IMR-90 (cell line): ENCODE measurements at regions not wholly inside any gene's neighbourhood (a gene's known extent, or its start where the extent isn't known, plus 50 kb on each side); places are given as distances from the start of the nearest gene placed in this dataset.

ENCODE experiments used
- ATAC-seq: fragments of 200-7000 bp; cut with Tn5 transposase; 2 replicates; pipeline ENCODE4 v1.9.1; 2020; ENCODE audit warnings: low read depth, mild to moderate bottlenecking, moderate library complexity
- BruUV-seq: library from RNA; stranded (reverse); fragments of 400-500 nt; replicated peaks from 2 replicates; lab custom pipeline; 2021; lab: Mats Ljungman, UMichigan
- CTCF ChIA-PET: fragments of 300-600 bp; formaldehyde crosslinking; extraction: SDS; loops from one replicate; lab custom pipeline; 2021; ENCODE audit warnings: antibody characterized with exemption; lab: Yijun Ruan, JAX
- POLR2A ChIA-PET: fragments of 300-600 bp; sonication (Branson Sonifier 250); formaldehyde crosslinking; loops from one replicate; lab custom pipeline; 2022; ENCODE audit warnings: antibody characterized with exemption; ENCODE audit not compliant: unreplicated experiment; lab: Charles Lee
- DNase-seq: peaks from one replicate; pipeline ENCODE4 v3.0.0; 2013
- H2AFZ ChIP-seq: replicated peaks from 2 replicates; pipeline ENCODE3; 2013; ENCODE audit warnings: low read length, mild to moderate bottlenecking; ENCODE audit not compliant: poor library complexity
- H2AK5ac ChIP-seq: 2 replicates; pipeline ENCODE4 v1.6.1; 2013; ENCODE audit warnings: low read depth, low read length, inconsistent platforms
- H2AK9ac ChIP-seq: replicated peaks from 2 replicates; pipeline ENCODE3; 2013; ENCODE audit warnings: mild to moderate bottlenecking, low read depth, low read length, moderate library complexity; ENCODE audit not compliant: poor library complexity
- H2BK120ac ChIP-seq: 2 replicates; pipeline ENCODE4 v1.6.1; 2013; ENCODE audit warnings: low read depth, low read length, inconsistent platforms
- H2BK15ac ChIP-seq: 3 replicates; pipeline ENCODE4 v1.6.1; 2013; ENCODE audit warnings: low read depth, low read length, inconsistent platforms
- H2BK20ac ChIP-seq: 2 replicates; pipeline ENCODE4 v1.6.1; 2013; ENCODE audit warnings: low read depth, mild to moderate bottlenecking, inconsistent platforms, low read length, moderate library complexity
- H2BK5ac ChIP-seq: 2 replicates; pipeline ENCODE4 v1.6.1; 2013; ENCODE audit warnings: mild to moderate bottlenecking, low read depth, low read length, inconsistent platforms; ENCODE audit not compliant: poor library complexity, severe bottlenecking
- H3K14ac ChIP-seq: replicated peaks from 2 replicates; pipeline ENCODE4 v1.6.1; 2013; ENCODE audit warnings: low read depth, low read length, inconsistent platforms
- H3K18ac ChIP-seq: 2 replicates; pipeline ENCODE4 v1.6.1; 2013; ENCODE audit warnings: low read depth, low read length, control low read depth
- H3K23ac ChIP-seq: 2 replicates; pipeline ENCODE4 v1.6.1; 2013; ENCODE audit warnings: low read depth, low read length, inconsistent platforms
- H3K27ac ChIP-seq: 2 replicates; pipeline ENCODE4 v1.5.1; 2013; ENCODE audit warnings: mild to moderate bottlenecking, control low read depth, low read length; ENCODE audit not compliant: insufficient read depth
- H3K27me3 ChIP-seq: 2 replicates; pipeline ENCODE4 v1.6.1; 2013; ENCODE audit warnings: low read length; ENCODE audit not compliant: control insufficient read depth, insufficient read depth
- H3K36me3 ChIP-seq: 2 replicates; pipeline ENCODE4 v1.6.1; 2013; ENCODE audit warnings: low read length, mixed read lengths; ENCODE audit not compliant: control insufficient read depth, insufficient read depth
- H3K4ac ChIP-seq: 2 replicates; pipeline ENCODE4 v1.6.1; 2013; ENCODE audit warnings: low read depth, low read length, inconsistent platforms
- H3K4me1 ChIP-seq: 2 replicates; pipeline ENCODE4 v1.6.1; 2013; ENCODE audit warnings: low read length, mixed read lengths; ENCODE audit not compliant: control insufficient read depth, insufficient read depth
- H3K4me2 ChIP-seq: 2 replicates; pipeline ENCODE4 v1.6.1; 2013; ENCODE audit warnings: low read depth, mild to moderate bottlenecking, control low read depth, low read length, moderate library complexity
- H3K4me3 ChIP-seq: 2 replicates; pipeline ENCODE4 v1.5.1; 2013; ENCODE audit warnings: low read depth, mild to moderate bottlenecking, control low read depth, low read length, moderate library complexity; ENCODE audit not compliant: insufficient read depth
- H3K56ac ChIP-seq: 2 replicates; pipeline ENCODE4 v1.6.1; 2013; ENCODE audit warnings: low read length, inconsistent platforms; ENCODE audit not compliant: insufficient read depth; ENCODE audit errors: extremely low read depth
- H3K79me1 ChIP-seq, 2 experiments: 2 replicates each; pipeline ENCODE4 v1.6.1; 2013; ENCODE audit warnings: low read length in 2 of 2, inconsistent platforms in 1 of 2, low read depth in 1 of 2
- H3K9ac ChIP-seq: 2 replicates; pipeline ENCODE4 v1.6.1; 2013; ENCODE audit warnings: low read depth, low read length, control low read depth
- H3K9me1 ChIP-seq: 2 replicates; pipeline ENCODE4 v1.6.1; 2013; ENCODE audit warnings: low read length, inconsistent platforms; ENCODE audit not compliant: insufficient read depth
- H3K9me3 ChIP-seq: 2 replicates; pipeline ENCODE4 v1.6.1; 2013; ENCODE audit warnings: low read length; ENCODE audit not compliant: control insufficient read depth, insufficient read depth
- H4K20me1 ChIP-seq: 2 replicates; pipeline ENCODE4 v1.6.1; 2013; ENCODE audit warnings: low read length, inconsistent platforms; ENCODE audit not compliant: insufficient read depth
- H4K5ac ChIP-seq: 2 replicates; pipeline ENCODE4 v1.6.1; 2013; ENCODE audit warnings: mild to moderate bottlenecking, low read depth, low read length, control low read depth
- H4K8ac ChIP-seq, 2 experiments: 2 replicates each; pipeline ENCODE4 v1.6.1; 2013; ENCODE audit warnings: low read depth in 2 of 2, low read length in 2 of 2, control low read depth in 1 of 2, inconsistent platforms in 1 of 2
- H4K91ac ChIP-seq: 2 replicates; pipeline ENCODE4 v1.6.1; 2013; ENCODE audit warnings: low read depth, low read length, inconsistent platforms; ENCODE audit not compliant: insufficient read depth
- BHLHE40 ChIP-seq: fragments of 150-350 bp; IDR thresholded peaks from 2 replicates; pipeline ENCODE4 v1.6.1; 2016; ENCODE audit warnings: mild to moderate bottlenecking, low read depth, low read length
- CHD1 ChIP-seq: IDR thresholded peaks from 2 replicates; pipeline ENCODE4 v1.6.1; 2012; ENCODE audit warnings: low read depth, low read length, improper control_type of control experiment
- FOS ChIP-seq: fragments of 150-350 bp; IDR thresholded peaks from 2 replicates; pipeline ENCODE4 v1.6.1; 2016; ENCODE audit warnings: low read depth, low read length
- MAZ ChIP-seq: IDR thresholded peaks from 2 replicates; pipeline ENCODE4 v1.6.1; 2012; ENCODE audit warnings: low read depth, mild to moderate bottlenecking, low read length, improper control_type of control experiment, moderate library complexity, borderline replicate concordance
- MXI1 ChIP-seq: IDR thresholded peaks from 2 replicates; pipeline ENCODE4 v1.6.1; 2012; ENCODE audit warnings: low read depth, mild to moderate bottlenecking, low read length, moderate library complexity, borderline replicate concordance
- NFE2L2 ChIP-seq: fragments of 150-350 bp; IDR thresholded peaks from 2 replicates; pipeline ENCODE4 v1.6.1; 2016; ENCODE audit warnings: low read depth, mild to moderate bottlenecking, low read length
- POLR2A ChIP-seq: IDR thresholded peaks from 2 replicates; pipeline ENCODE4 v1.6.1; 2012; ENCODE audit warnings: mild to moderate bottlenecking, low read depth, low read length
- RCOR1 ChIP-seq: IDR thresholded peaks from 2 replicates; pipeline ENCODE4 v1.6.1; 2012; ENCODE audit warnings: mild to moderate bottlenecking, low read length, improper control_type of control experiment; ENCODE audit not compliant: insufficient replicate concordance
- SMC3 ChIP-seq: fragments of 150-350 bp; IDR thresholded peaks from 2 replicates; pipeline ENCODE4 v1.6.1; 2016; ENCODE audit warnings: low read depth, mild to moderate bottlenecking, antibody characterized with exemption, low read length, moderate library complexity
- WGBS, 2 experiments: methylation state at CpG; one replicate each; pipeline versions ENCODE4 v1.1.5 to v1.1.7; 2013; ENCODE audit warnings: missing lambda C conversion rate in 2 of 2; ENCODE audit not compliant: insufficient read length in 1 of 2; ENCODE audit errors: extremely low coverage in 2 of 2; 5-methylcytosine and 5-hydroxymethylcytosine counted together
- dilution Hi-C: fragments of 300-500 bp; cut with HindIII; formaldehyde crosslinking; loops from one replicate; pipeline ENCODE4 v1.14.3; 2018; ENCODE audit warnings: low sequenced_read_pairs; ENCODE audit not compliant: unreplicated experiment
- in situ Hi-C: fragments of 300-500 bp; cut with MboI; formaldehyde crosslinking; loops from 3 replicates; pipeline ENCODE4 v1.14.3; 2019; ENCODE audit warnings: low sequenced_read_pairs, inconsistent platforms, mixed read lengths
- intact Hi-C: fragments of 100-400 bp; cut with micrococcal nuclease; formaldehyde crosslinking; loops from 2 replicates; pipeline ENCODE4 v1.10.0; 2022
- TF ChIP-seq, protein P1 (sequence below): conservative IDR thresholded peaks from 2 replicates; pipeline ENCODE4 v1.5.1; 2012; ENCODE audit warnings: mild to moderate bottlenecking, low read depth, low read length, improper control_type of control experiment
- TF ChIP-seq, protein P2 (sequence below): fragments of 150-350 bp; IDR thresholded peaks from 2 replicates; pipeline ENCODE4 v1.6.1; 2016; ENCODE audit warnings: low read depth, mild to moderate bottlenecking, low read length, moderate library complexity, borderline replicate concordance
- TF ChIP-seq, protein P3 (sequence below): fragments of 150-350 bp; IDR thresholded peaks from 2 replicates; pipeline ENCODE4 v1.6.1; 2017; ENCODE audit warnings: mild to moderate bottlenecking, antibody characterized with exemption, low read length, low read depth

DNA sequence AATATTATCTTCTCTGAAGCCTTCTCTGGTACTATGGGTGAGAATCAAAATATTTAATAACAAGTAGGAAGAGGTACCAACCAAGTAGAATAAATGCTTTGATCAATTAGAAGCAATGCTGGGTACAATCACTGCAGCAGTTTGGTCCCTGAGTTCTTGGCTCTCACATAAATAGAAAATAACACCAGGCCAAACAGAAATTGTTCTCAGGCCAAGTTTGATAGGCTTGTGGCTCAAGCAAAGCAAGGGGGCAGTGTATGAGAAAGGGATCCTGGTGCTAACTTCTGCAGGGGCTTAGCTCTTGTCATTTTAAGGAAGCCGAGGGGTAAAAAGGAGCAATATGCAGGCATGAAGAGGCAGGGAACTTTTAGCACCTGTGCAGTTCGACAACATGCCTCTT is 146.8 kb upstream of the TMEM229A start:
- no peak overlapping the region for H2AK9ac ChIP-seq
- H2BK15ac ChIP-seq = no peak overlapping the region
- no peak overlapping the region for H3K14ac ChIP-seq
- TF ChIP-seq FOS = no peak
- TF ChIP-seq, protein P1, sequence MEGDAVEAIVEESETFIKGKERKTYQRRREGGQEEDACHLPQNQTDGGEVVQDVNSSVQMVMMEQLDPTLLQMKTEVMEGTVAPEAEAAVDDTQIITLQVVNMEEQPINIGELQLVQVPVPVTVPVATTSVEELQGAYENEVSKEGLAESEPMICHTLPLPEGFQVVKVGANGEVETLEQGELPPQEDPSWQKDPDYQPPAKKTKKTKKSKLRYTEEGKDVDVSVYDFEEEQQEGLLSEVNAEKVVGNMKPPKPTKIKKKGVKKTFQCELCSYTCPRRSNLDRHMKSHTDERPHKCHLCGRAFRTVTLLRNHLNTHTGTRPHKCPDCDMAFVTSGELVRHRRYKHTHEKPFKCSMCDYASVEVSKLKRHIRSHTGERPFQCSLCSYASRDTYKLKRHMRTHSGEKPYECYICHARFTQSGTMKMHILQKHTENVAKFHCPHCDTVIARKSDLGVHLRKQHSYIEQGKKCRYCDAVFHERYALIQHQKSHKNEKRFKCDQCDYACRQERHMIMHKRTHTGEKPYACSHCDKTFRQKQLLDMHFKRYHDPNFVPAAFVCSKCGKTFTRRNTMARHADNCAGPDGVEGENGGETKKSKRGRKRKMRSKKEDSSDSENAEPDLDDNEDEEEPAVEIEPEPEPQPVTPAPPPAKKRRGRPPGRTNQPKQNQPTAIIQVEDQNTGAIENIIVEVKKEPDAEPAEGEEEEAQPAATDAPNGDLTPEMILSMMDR = no peak
- TF ChIP-seq NFE2L2 = no peak
- TF ChIP-seq POLR2A = no peak
- TF ChIP-seq CHD1 = no peak
- TF ChIP-seq MAZ = no peak
- TF ChIP-seq, protein P2, sequence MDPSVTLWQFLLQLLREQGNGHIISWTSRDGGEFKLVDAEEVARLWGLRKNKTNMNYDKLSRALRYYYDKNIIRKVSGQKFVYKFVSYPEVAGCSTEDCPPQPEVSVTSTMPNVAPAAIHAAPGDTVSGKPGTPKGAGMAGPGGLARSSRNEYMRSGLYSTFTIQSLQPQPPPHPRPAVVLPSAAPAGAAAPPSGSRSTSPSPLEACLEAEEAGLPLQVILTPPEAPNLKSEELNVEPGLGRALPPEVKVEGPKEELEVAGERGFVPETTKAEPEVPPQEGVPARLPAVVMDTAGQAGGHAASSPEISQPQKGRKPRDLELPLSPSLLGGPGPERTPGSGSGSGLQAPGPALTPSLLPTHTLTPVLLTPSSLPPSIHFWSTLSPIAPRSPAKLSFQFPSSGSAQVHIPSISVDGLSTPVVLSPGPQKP = no peak
- TF ChIP-seq, protein P3, sequence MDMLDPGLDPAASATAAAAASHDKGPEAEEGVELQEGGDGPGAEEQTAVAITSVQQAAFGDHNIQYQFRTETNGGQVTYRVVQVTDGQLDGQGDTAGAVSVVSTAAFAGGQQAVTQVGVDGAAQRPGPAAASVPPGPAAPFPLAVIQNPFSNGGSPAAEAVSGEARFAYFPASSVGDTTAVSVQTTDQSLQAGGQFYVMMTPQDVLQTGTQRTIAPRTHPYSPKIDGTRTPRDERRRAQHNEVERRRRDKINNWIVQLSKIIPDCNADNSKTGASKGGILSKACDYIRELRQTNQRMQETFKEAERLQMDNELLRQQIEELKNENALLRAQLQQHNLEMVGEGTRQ = no peak
- TF ChIP-seq SMC3 = no peak
- no peak for TF ChIP-seq RCOR1
- no peak for TF ChIP-seq BHLHE40
- TF ChIP-seq MXI1 = no peak
- H2AFZ ChIP-seq = no peak overlapping the region
- no peak overlapping the region for H3K18ac ChIP-seq
- CTCF ChIA-PET = interaction anchor here (1.2 to 1.6 kb wide), 2 partner anchors 9 to 586 kb away, joined by 6 to 7 read pairs; partner anchors contain the start of gene GPR37
- no peaks in the 10 kb centered on the region for H3K9me1 ChIP-seq
- no peak overlapping the region for H4K91ac ChIP-seq
- H3K4me1 ChIP-seq = no peaks in the 10 kb centered on the region
- no TSS peak for BruUV-seq
- H3K9me3 ChIP-seq = no peaks in the 10 kb centered on the region; the same call in 1 of the 2 replicates
- H3K9ac ChIP-seq = no peak overlapping the region
- intact Hi-C loops (loop anchor here (10.0 kb wide), 1 partner anchor 355 kb away; no protein-coding TSS in a partner anchor), in situ Hi-C loops (no loop called here), dilution Hi-C loops (no loop called here)
- H2BK20ac ChIP-seq = no peak overlapping the region
- H3K23ac ChIP-seq = no peak overlapping the region
- no peaks in the 10 kb centered on the region for H4K20me1 ChIP-seq
- H3K4me3 ChIP-seq = no peak overlapping the region
- H2BK120ac ChIP-seq = no peak overlapping the region
- no peaks in the 10 kb centered on the region for H3K79me1 ChIP-seq
- no peak overlapping the region for H3K27ac ChIP-seq
- no peak overlapping the region for H3K4me2 ChIP-seq
- POLR2A ChIA-PET = no interaction called here
- H3K56ac ChIP-seq = no peak overlapping the region
- WGBS, 2 experiments = no CpG with 5 or more reads among the region's 2 CpGs
- no peak for DNase-seq
- no peaks in the 10 kb centered on the region for H3K36me3 ChIP-seq
- H3K27me3 ChIP-seq = no peaks in the 10 kb centered on the region
- H2BK5ac ChIP-seq = no peak overlapping the region
- no peak overlapping the region for H2AK5ac ChIP-seq
- H4K5ac ChIP-seq = no peak overlapping the region
- no peak overlapping the region for H3K4ac ChIP-seq
- ATAC-seq = no peak
- H4K8ac ChIP-seq = no peak overlapping the region
